ENCODE measurements at regions not wholly inside any gene's neighbourhood (a gene's known extent, or its start where the extent isn't known, plus 50 kb on each side); places are given as distances from the start of the nearest gene placed in this dataset.

DNA sequence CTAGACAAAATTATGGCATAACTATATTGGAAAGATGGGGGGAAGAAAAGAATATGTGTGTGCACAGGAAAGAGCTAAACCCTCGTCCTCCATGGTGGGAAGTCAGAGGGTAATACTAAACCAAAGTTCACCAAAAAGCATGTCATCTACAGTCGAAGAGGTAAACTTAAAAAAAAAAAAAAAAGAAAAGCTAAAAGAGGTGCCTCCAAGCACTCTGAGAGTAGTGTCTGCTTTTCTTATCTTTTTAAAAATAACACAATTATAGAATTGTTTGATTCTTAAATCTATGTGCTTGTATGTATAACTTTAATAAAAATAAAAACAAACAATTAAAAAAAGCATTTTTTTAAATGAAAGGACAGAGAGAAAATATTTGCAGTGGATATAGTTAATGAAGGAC is 77.3 kb upstream of the MYCN start:
- TF ChIP-seq, protein P1, sequence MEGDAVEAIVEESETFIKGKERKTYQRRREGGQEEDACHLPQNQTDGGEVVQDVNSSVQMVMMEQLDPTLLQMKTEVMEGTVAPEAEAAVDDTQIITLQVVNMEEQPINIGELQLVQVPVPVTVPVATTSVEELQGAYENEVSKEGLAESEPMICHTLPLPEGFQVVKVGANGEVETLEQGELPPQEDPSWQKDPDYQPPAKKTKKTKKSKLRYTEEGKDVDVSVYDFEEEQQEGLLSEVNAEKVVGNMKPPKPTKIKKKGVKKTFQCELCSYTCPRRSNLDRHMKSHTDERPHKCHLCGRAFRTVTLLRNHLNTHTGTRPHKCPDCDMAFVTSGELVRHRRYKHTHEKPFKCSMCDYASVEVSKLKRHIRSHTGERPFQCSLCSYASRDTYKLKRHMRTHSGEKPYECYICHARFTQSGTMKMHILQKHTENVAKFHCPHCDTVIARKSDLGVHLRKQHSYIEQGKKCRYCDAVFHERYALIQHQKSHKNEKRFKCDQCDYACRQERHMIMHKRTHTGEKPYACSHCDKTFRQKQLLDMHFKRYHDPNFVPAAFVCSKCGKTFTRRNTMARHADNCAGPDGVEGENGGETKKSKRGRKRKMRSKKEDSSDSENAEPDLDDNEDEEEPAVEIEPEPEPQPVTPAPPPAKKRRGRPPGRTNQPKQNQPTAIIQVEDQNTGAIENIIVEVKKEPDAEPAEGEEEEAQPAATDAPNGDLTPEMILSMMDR (IDR thresholded peaks at IDR 0.05; ENCODE audit: low read length) = no peak
- TF ChIP-seq EZH2phosphoT487 (IDR thresholded peaks at IDR 0.05; ENCODE audit: low read length) (no peak), EZH2 (optimal IDR thresholded peaks at IDR 0.05; ENCODE audit: low read depth, low read length) (no peak)
